SU-DHL-6 (cell line): ENCODE measurements at regions not wholly inside any gene's neighbourhood (a gene's known extent, or its start where the extent isn't known, plus 50 kb on each side); places are given as distances from the start of the nearest gene placed in this dataset.

Experiments
- H2AFZ ChIP-seq: fragments of 200-600 bp; sonication (generic); 2 replicates; pipeline ENCODE4 v1.6.1; 2014; ENCODE audit warnings: low read depth, mild to moderate bottlenecking, moderate library complexity, mixed read lengths, antibody characterized with exemption, low read length; ENCODE audit not compliant: severe bottlenecking
- H3F3A ChIP-seq: fragments of 200-600 bp; shearing (Covaris generic); 2 replicates; pipeline ENCODE4 v1.6.0; 2016; ENCODE audit warnings: antibody characterized with exemption, mild to moderate bottlenecking; ENCODE audit not compliant: insufficient read depth
- H3K27ac ChIP-seq: fragments of 200-600 bp; sonication (generic); 2 replicates; pipeline ENCODE4 v1.5.1; 2016; ENCODE audit warnings: low read depth, mild to moderate bottlenecking, low read length, moderate library complexity, mixed read lengths
- H3K27me3 ChIP-seq: fragments of 200-600 bp; sonication (generic), shearing (Covaris generic); 2 replicates; pipeline ENCODE4 v1.6.0; 2014; ENCODE audit warnings: mild to moderate bottlenecking, low read length
- H3K36me3 ChIP-seq: fragments of 200-600 bp; sonication (generic); 2 replicates; pipeline ENCODE4 v1.6.1; 2014; ENCODE audit warnings: mild to moderate bottlenecking, low read length, mixed read lengths
- H3K4me2 ChIP-seq: fragments of 300-600, 200-600 bp; shearing (Covaris generic), sonication (generic); 2 replicates; pipeline ENCODE4 v1.6.0; 2014; ENCODE audit warnings: low read length, low read depth, mild to moderate bottlenecking; ENCODE audit not compliant: poor library complexity, severe bottlenecking
- H3K4me3 ChIP-seq: fragments of 200-600 bp; sonication (generic); 2 replicates; pipeline ENCODE4 v1.5.1; 2014; ENCODE audit warnings: antibody characterized with exemption, low read length, mild to moderate bottlenecking, mixed read lengths; ENCODE audit not compliant: insufficient read depth, poor library complexity, severe bottlenecking
- H3K79me2 ChIP-seq: fragments of 200-600 bp; sonication (generic); 2 replicates; pipeline ENCODE4 v1.6.1; 2014; ENCODE audit warnings: mild to moderate bottlenecking, low read length, moderate library complexity; ENCODE audit not compliant: insufficient read depth
- H3K9ac ChIP-seq: fragments of 200-600 bp; sonication (generic); 2 replicates; pipeline ENCODE4 v1.7.0; 2014; ENCODE audit warnings: mild to moderate bottlenecking, low read length
- H3K9me2 ChIP-seq: fragments of 200-600 bp; sonication (generic); replicated peaks from 2 replicates; pipeline ENCODE4 v1.6.1; 2014; ENCODE audit warnings: low read length; ENCODE audit not compliant: insufficient read depth
- H3K9me3 ChIP-seq: fragments of 200-600 bp; sonication (generic); 2 replicates; pipeline ENCODE4 v1.6.1; 2014; ENCODE audit warnings: low read length, mixed read lengths; ENCODE audit not compliant: insufficient read depth
- H4K20me1 ChIP-seq: fragments of 200-600 bp; sonication (generic); 2 replicates; pipeline ENCODE4 v1.6.1; 2014; ENCODE audit warnings: low read depth, mild to moderate bottlenecking, antibody characterized with exemption, low read length, moderate library complexity, mixed read lengths
- CTCF ChIP-seq: fragments of 200-600 bp; sonication (generic); IDR thresholded peaks from one replicate; pipeline ENCODE4 v1.5.1; 2017; ENCODE audit warnings: antibody characterized with exemption, mild to moderate bottlenecking, low read length, moderate library complexity; ENCODE audit not compliant: insufficient read depth, poor library complexity, severe bottlenecking
- EZH2phosphoT487 ChIP-seq: fragments of 200-600 bp; sonication (generic), shearing (Covaris generic); conservative IDR thresholded peaks from 2 replicates; pipeline ENCODE4 v1.6.1; 2018; ENCODE audit warnings: mild to moderate bottlenecking, antibody characterized with exemption, low read length, moderate library complexity, mixed read lengths

GRCh38 chr5:10090074-10090473 lies 159.6 kb downstream of the ATPSCKMT start:
- TF ChIP-seq CTCF (no peak), EZH2phosphoT487 (no peak)
- no peak overlapping the region for H3K4me3 ChIP-seq

GRCh38 chr5:10085185-10085584 lies 164.5 kb downstream of the ATPSCKMT start:
- TF ChIP-seq CTCF = no peak
- no peak for TF ChIP-seq EZH2phosphoT487
- H3K9ac ChIP-seq = no peak overlapping the region

More at GRCh38 chr5:10090074-10090473, 159.6 kb downstream of the ATPSCKMT start:
- H4K20me1 ChIP-seq = no peaks in the 10 kb centered on the region
- H3K9ac ChIP-seq = no peak overlapping the region
- H3K27me3 ChIP-seq = no peaks in the 10 kb centered on the region
- H3F3A ChIP-seq = no peaks in the 10 kb centered on the region
- no peaks in the 10 kb centered on the region for H3K9me3 ChIP-seq
- no peak overlapping the region for H3K4me2 ChIP-seq
- no peaks in the 10 kb centered on the region for H3K36me3 ChIP-seq
- no peaks in the 10 kb centered on the region for H3K9me2 ChIP-seq
- H3K79me2 ChIP-seq = no peaks in the 10 kb centered on the region
- no peak overlapping the region for H3K27ac ChIP-seq
- H2AFZ ChIP-seq = no peak overlapping the region

GRCh38 chr5:10081584-10081983 lies 168.1 kb downstream of the ATPSCKMT start:
- Histone ChIP-seq H3K27me3 (no peaks in the 10 kb centered on the region), H3K9ac (no peak overlapping the region), H3F3A (no peaks in the 10 kb centered on the region), H4K20me1 (no peaks in the 10 kb centered on the region), H3K36me3 (no peaks in the 10 kb centered on the region), H3K27ac (no peak overlapping the region), H3K4me2 (no peak overlapping the region), H3K9me3 (no peaks in the 10 kb centered on the region), H3K9me2 (no peaks in the 10 kb centered on the region), H3K79me2 (no peaks in the 10 kb centered on the region), H3K4me3 (no peak overlapping the region), H2AFZ (no peak overlapping the region)
- TF ChIP-seq CTCF (no peak), EZH2phosphoT487 (no peak)

More at GRCh38 chr5:10085185-10085584, 164.5 kb downstream of the ATPSCKMT start:
- Histone ChIP-seq H4K20me1 (no peaks in the 10 kb centered on the region), H2AFZ (no peak overlapping the region), H3K36me3 (no peaks in the 10 kb centered on the region), H3K4me2 (no peak overlapping the region), H3K4me3 (no peak overlapping the region), H3F3A (no peaks in the 10 kb centered on the region), H3K79me2 (no peaks in the 10 kb centered on the region), H3K27ac (no peak overlapping the region), H3K27me3 (no peaks in the 10 kb centered on the region), H3K9me2 (no peaks in the 10 kb centered on the region), H3K9me3 (no peaks in the 10 kb centered on the region)
